Endothelial cell (in vitro differentiated cells): ENCODE measurements at regions not wholly inside any gene's neighbourhood (a gene's known extent, or its start where the extent isn't known, plus 50 kb on each side); places are given as distances from the start of the nearest gene placed in this dataset.
"Not testable (repeated sequence)": the region's sequence is repeated elsewhere in the genome, so short reads cannot be mapped to it uniquely, and the experiment has no call there.

Experiments
- DNase-seq: peaks from one replicate; pipeline ENCODE4 v3.0.0; 2021; ENCODE audit warnings: low spot score
- H3K27ac Mint-ChIP-seq: one replicate; pipeline ENCODE4 v1.8.0; 2021; ENCODE audit warnings: mixed read lengths, inconsistent platforms; ENCODE audit not compliant: unreplicated experiment
- H3K27me3 Mint-ChIP-seq: one replicate; pipeline ENCODE4 v1.8.0; 2021; ENCODE audit warnings: mild to moderate bottlenecking, moderate library complexity, mixed read lengths, inconsistent platforms; ENCODE audit not compliant: unreplicated experiment
- H3K36me3 Mint-ChIP-seq: one replicate; pipeline ENCODE4 v1.8.0; 2021; ENCODE audit warnings: mild to moderate bottlenecking, low read depth, mixed read lengths, inconsistent platforms; ENCODE audit not compliant: unreplicated experiment
- H3K4me1 Mint-ChIP-seq: one replicate; pipeline ENCODE4 v1.8.0; 2021; ENCODE audit warnings: mild to moderate bottlenecking, mixed read lengths, inconsistent platforms; ENCODE audit not compliant: unreplicated experiment
- H3K4me3 Mint-ChIP-seq: one replicate; pipeline ENCODE4 v1.8.0; 2021; ENCODE audit warnings: mild to moderate bottlenecking, mixed read lengths, inconsistent platforms; ENCODE audit not compliant: unreplicated experiment
- H3K9me3 Mint-ChIP-seq: one replicate; pipeline ENCODE4 v1.8.0; 2021; ENCODE audit warnings: mixed read lengths, inconsistent platforms; ENCODE audit not compliant: unreplicated experiment
- TF ChIP-seq, protein P1 (sequence below): fragments of 200-600 bp; sonication (generic); IDR thresholded peaks from one replicate; pipeline ENCODE4 v1.5.0; 2021; ENCODE audit warnings: antibody characterized with exemption; ENCODE audit not compliant: unreplicated experiment

DNA sequence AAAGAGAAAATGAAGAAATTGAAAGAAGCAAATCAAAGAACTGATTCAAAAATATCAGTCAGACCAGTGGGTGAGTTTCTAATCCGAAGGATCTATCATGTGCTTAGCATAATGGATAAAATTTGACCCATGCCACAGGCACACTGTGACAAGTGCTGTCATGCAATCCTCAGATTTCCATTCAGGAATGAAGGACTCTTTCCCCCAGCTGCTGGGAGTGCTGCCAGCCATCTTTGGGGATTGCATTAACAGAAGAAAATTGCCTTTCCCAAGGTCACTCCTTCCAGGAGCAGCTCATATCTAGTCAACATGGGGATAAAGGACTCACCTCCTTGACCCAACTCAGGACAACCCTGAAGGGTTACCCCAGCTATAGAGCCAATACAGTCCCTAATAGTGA is 316.7 kb upstream of the TBX18 start:
- Mint-ChIP-seq H3K27me3 (no peaks in the 10 kb centered on the region), H3K27ac (no peak overlapping the region), H3K36me3 (no peaks in the 10 kb centered on the region), H3K9me3 (no peaks in the 10 kb centered on the region), H3K4me1 (peaks cover 5% of the 10 kb centered on the region), H3K4me3 (no peak overlapping the region)
- no peak for DNase-seq
- TF ChIP-seq, protein P1, sequence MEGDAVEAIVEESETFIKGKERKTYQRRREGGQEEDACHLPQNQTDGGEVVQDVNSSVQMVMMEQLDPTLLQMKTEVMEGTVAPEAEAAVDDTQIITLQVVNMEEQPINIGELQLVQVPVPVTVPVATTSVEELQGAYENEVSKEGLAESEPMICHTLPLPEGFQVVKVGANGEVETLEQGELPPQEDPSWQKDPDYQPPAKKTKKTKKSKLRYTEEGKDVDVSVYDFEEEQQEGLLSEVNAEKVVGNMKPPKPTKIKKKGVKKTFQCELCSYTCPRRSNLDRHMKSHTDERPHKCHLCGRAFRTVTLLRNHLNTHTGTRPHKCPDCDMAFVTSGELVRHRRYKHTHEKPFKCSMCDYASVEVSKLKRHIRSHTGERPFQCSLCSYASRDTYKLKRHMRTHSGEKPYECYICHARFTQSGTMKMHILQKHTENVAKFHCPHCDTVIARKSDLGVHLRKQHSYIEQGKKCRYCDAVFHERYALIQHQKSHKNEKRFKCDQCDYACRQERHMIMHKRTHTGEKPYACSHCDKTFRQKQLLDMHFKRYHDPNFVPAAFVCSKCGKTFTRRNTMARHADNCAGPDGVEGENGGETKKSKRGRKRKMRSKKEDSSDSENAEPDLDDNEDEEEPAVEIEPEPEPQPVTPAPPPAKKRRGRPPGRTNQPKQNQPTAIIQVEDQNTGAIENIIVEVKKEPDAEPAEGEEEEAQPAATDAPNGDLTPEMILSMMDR, result no peak

DNA sequence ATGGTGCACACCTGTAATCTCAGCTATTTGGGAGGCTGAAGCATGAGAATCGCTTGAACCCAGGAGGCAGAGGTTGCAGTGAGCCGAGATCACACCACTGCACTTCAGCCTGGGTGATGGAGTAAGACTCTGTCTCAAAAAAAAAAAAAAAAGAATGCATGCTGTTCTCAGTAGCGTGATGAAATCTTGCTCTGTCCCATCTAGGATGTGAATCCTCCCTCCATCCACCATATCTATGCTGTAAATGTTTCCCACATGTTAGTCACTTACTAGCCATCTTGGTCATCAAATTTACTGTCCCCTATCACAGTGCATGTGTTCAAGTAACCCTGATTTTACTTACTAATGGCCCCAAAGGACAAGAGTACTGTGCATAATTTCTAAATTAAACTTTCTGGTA is 315.4 kb upstream of the TBX18 start:
- peaks cover 5% of the 10 kb centered on the region for H3K4me1 Mint-ChIP-seq
- H3K27me3 Mint-ChIP-seq, result no peaks in the 10 kb centered on the region
- TF ChIP-seq, protein P1, result no peak
- no peaks in the 10 kb centered on the region for H3K36me3 Mint-ChIP-seq
- H3K27ac Mint-ChIP-seq, result no peak overlapping the region
- H3K9me3 Mint-ChIP-seq, result no peaks in the 10 kb centered on the region
- H3K4me3 Mint-ChIP-seq, result no peak overlapping the region
- DNase-seq, result no peak

DNA sequence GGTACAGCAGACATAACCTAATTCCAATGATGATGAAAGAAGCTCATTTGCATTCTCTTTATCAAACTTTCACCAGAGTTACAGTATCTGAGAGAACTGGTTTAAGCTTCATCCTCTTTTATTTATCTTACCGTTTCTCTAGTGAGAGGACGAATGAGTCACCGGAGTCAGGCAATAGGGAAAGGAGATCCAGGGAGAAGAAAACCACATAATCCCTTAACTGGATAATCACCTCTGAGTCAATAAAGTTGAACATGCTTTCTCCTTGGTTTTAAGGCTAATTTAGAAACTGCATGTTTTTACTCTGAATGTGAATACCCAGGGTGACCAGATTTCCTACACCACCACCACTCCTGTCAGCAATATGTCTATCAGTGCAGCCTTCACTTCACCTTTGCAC is 313.7 kb upstream of the TBX18 start:
- no peaks in the 10 kb centered on the region for H3K27me3 Mint-ChIP-seq
- TF ChIP-seq, protein P1, result no peak
- no peaks in the 10 kb centered on the region for H3K36me3 Mint-ChIP-seq
- no peak overlapping the region for H3K27ac Mint-ChIP-seq
- no peak for DNase-seq
- H3K4me3 Mint-ChIP-seq, result no peak overlapping the region
- H3K9me3 Mint-ChIP-seq, result no peaks in the 10 kb centered on the region
- peaks cover 5% of the 10 kb centered on the region for H3K4me1 Mint-ChIP-seq

DNA sequence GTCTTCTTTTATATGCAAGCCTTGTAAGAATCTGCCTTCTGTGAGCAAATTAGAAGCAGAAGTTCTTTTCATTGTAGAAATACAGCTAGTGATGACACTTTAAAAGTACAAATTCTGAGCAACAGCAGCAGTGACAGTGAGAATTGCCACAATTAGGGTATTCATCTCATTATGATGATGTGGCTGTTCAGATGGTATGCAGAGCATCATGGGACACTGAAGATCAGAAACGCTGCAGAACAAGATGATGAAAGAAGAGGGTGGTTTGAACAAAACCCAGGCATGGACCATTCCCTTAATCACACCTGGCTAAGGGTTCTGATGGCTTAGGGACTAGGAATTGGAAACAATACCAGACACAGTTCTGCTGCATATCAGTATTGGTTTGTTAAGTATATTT is 312.7 kb upstream of the TBX18 start:
- Mint-ChIP-seq H3K27me3 (no peaks in the 10 kb centered on the region), H3K4me1 (peaks cover 5% of the 10 kb centered on the region), H3K9me3 (no peaks in the 10 kb centered on the region), H3K27ac (no peak overlapping the region), H3K36me3 (no peaks in the 10 kb centered on the region), H3K4me3 (no peak overlapping the region)
- TF ChIP-seq, protein P1, result no peak
- no peak for DNase-seq

DNA sequence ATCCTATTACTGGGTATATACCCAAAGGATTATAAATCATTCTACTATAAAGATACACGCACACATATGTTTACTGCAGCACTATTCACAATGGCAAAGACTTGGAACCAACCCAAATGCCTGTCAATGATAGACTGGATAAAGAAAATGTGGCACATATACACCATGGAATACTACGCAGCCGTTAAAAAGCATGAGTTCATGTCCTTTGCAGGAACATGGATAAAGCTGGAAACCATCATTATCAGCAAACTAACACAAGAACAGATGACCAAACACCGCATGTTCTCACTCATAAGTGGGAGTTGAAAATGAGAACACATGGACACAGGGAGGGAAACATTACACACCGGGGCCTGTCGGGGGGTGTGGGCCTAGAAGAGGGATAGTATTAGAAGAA is 307.4 kb upstream of the TBX18 start:
- not testable (repeated sequence) for H3K4me3 Mint-ChIP-seq, H3K27me3 Mint-ChIP-seq, H3K27ac Mint-ChIP-seq, H3K4me1 Mint-ChIP-seq, H3K36me3 Mint-ChIP-seq, H3K9me3 Mint-ChIP-seq, DNase-seq

DNA sequence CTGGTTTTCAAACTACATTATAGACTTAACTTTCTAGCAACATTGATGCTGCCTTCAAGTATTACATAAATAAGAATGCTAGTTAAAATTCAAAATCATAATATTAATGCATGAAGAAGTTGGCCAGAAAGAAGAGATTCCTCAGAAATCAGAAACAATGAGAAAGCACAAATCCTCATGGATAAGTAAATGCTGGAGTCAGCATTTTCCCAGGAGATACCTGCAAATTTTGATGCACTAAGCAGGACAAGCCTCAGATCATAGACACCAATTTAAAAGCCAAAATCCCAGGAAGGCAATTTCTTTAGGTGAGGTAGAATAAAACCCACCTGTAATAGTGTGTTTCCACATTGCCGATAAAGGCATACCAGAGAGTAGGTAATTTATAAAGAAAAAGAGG is 305.2 kb upstream of the TBX18 start:
- Mint-ChIP-seq H3K4me3 (no peak overlapping the region), H3K9me3 (no peaks in the 10 kb centered on the region), H3K36me3 (no peaks in the 10 kb centered on the region), H3K27me3 (peaks cover 3% of the 10 kb centered on the region), H3K27ac (no peak overlapping the region), H3K4me1 (no peaks in the 10 kb centered on the region)
- TF ChIP-seq, protein P1, result no peak
- DNase-seq, result no peak
